Mucosa of descending colon (tissue), 3 donors: ENCODE measurements at regions not wholly inside any gene's neighbourhood (a gene's known extent, or its start where the extent isn't known, plus 50 kb on each side); places are given as distances from the start of the nearest gene placed in this dataset.

Source experiments
- ATAC-seq: fragments of 200-7000 bp; cut with Tn5 transposase; one replicate; pipeline ENCODE4 v1.9.1; 2020; ENCODE audit warnings: mild to moderate bottlenecking, moderate library complexity
- DNase-seq, 3 donors: peaks; one replicate each; pipeline ENCODE4 v3.0.0-alpha.2; 2020
- H3K36me3 ChIP-seq: fragments of 200-600 bp; one replicate; pipeline ENCODE4 v1.8.0; 2021; ENCODE audit warnings: low read depth, mild to moderate bottlenecking
- H3K4me1 ChIP-seq: fragments of 200-600 bp; one replicate; pipeline ENCODE4 v1.8.0; 2021; ENCODE audit warnings: low read depth, mild to moderate bottlenecking
- H3K4me3 ChIP-seq: fragments of 200-600 bp; one replicate; pipeline ENCODE4 v1.8.0; 2021; ENCODE audit warnings: mild to moderate bottlenecking
- H3K9me3 ChIP-seq: fragments of 200-600 bp; one replicate; pipeline ENCODE4 v1.8.0; 2021; ENCODE audit warnings: mild to moderate bottlenecking
- CTCF ChIP-seq: fragments of 200-600 bp; IDR thresholded peaks from one replicate; pipeline ENCODE4 v1.8.0; 2022; ENCODE audit warnings: antibody characterized with exemption, mild to moderate bottlenecking
- intact Hi-C, 2 donors: fragments of 100-400 bp; cut with DNase I in 1 of 2; cut with micrococcal nuclease in 1 of 2; formaldehyde crosslinking; loops; one replicate each; pipeline versions ENCODE4 v1.11.0 to v1.11.1; 2022; cut with DNase I, micrococcal nuclease
- donor health status: DM: no; HTN: no; CAD: no; lungs with moderate emphysema.
- donor health status: DM: no; HTN: no; CAD: no.
- donor health status: DM: no; HTN: yes; CAD: no.

- Histone ChIP-seq H3K36me3 (no peaks in the 10 kb centered on the region), H3K4me3 (no peak overlapping the region), H3K4me1 (no peaks in the 10 kb centered on the region), H3K9me3 (no peaks in the 10 kb centered on the region)
- ATAC-seq: no peak
- no peak for TF ChIP-seq CTCF
- DNase-seq: no peak
- intact Hi-C loops: no loop called here
Measured at GRCh38 chr11:134821422-134821821, 409.4 kb upstream of the B3GAT1 start.

- no peak for TF ChIP-seq CTCF
- intact Hi-C loops: no loop called here
- ATAC-seq: no peak
Measured at GRCh38 chr11:134819041-134819440, 407.0 kb upstream of the B3GAT1 start.

GRCh38 chr11:134818516-134818915, 406.5 kb upstream of the B3GAT1 start:
- TF ChIP-seq CTCF: no peak

More at GRCh38 chr11:134819041-134819440, 407.0 kb upstream of the B3GAT1 start:
- Histone ChIP-seq H3K9me3 (no peaks in the 10 kb centered on the region), H3K36me3 (no peaks in the 10 kb centered on the region), H3K4me3 (no peak overlapping the region), H3K4me1 (no peaks in the 10 kb centered on the region)
- DNase-seq: no peak

GRCh38 chr11:134815404-134815803, 403.4 kb upstream of the B3GAT1 start:
- Histone ChIP-seq H3K4me3 (no peak overlapping the region), H3K9me3 (no peaks in the 10 kb centered on the region), H3K4me1 (no peaks in the 10 kb centered on the region), H3K36me3 (no peaks in the 10 kb centered on the region)
- no peak for TF ChIP-seq CTCF
- DNase-seq: no peak
- ATAC-seq: no peak
- intact Hi-C loops: no loop called here

More at GRCh38 chr11:134818516-134818915, 406.5 kb upstream of the B3GAT1 start:
- Histone ChIP-seq H3K4me3 (no peak overlapping the region), H3K9me3 (no peaks in the 10 kb centered on the region), H3K4me1 (no peaks in the 10 kb centered on the region), H3K36me3 (no peaks in the 10 kb centered on the region)
- DNase-seq (no peak), ATAC-seq (no peak)
- intact Hi-C loops: no loop called here

- DNase-seq: no peak
- ATAC-seq: no peak
- intact Hi-C loops: no loop called here
- no peaks in the 10 kb centered on the region for H3K9me3 ChIP-seq
- H3K36me3 ChIP-seq: no peaks in the 10 kb centered on the region
- no peaks in the 10 kb centered on the region for H3K4me1 ChIP-seq
- H3K4me3 ChIP-seq: no peak overlapping the region
- TF ChIP-seq CTCF: no peak
Measured at GRCh38 chr11:134807997-134808396, 396.0 kb upstream of the B3GAT1 start.

GRCh38 chr11:134802598-134802997, 390.6 kb upstream of the B3GAT1 start:
- H3K9me3 ChIP-seq: no peaks in the 10 kb centered on the region
- TF ChIP-seq CTCF: no peak
- no peak overlapping the region for H3K4me3 ChIP-seq
- DNase-seq (no peak), ATAC-seq (no peak)
- H3K4me1 ChIP-seq: no peaks in the 10 kb centered on the region
- H3K36me3 ChIP-seq: no peaks in the 10 kb centered on the region
- intact Hi-C loops: no loop called here
